ENCODE measurements at regions not wholly inside any gene's neighbourhood (a gene's known extent, or its start where the extent isn't known, plus 50 kb on each side); places are given as distances from the start of the nearest gene placed in this dataset.

GRCh38 chr2:120583851-120584570 lies 151.7 kb upstream of the GLI2 start:
- intact Hi-C loops (cut with DNase I), result no loop called here
- Histone ChIP-seq H3K27me3 (ENCODE audit: control insufficient read depth, insufficient read depth, low read length) (peaks cover 15% of the 10 kb centered on the region), H3K4me1 (ENCODE audit: control insufficient read depth in 2 of 3, insufficient read depth in 2 of 3, low read depth in 1 of 3, low read length in 3 of 3) (no peaks in the 10 kb centered on the region), H3K4me3 (ENCODE audit: low read length in 3 of 3) (no peak overlapping the region), H3K27ac (ENCODE audit: low read depth in 2 of 2, low read length in 2 of 2) (no peak overlapping the region), H3K9me3 (ENCODE audit: control insufficient read depth in 2 of 3, insufficient read depth in 1 of 3, low read length in 3 of 3) (no peaks in the 10 kb centered on the region), H3K36me3 (ENCODE audit: control insufficient read depth in 2 of 3, insufficient read depth in 3 of 3, low read length in 3 of 3) (no peaks in the 10 kb centered on the region), H3K9ac (ENCODE audit: low read length in 3 of 3) (no peak overlapping the region)
- TF ChIP-seq CTCF (IDR thresholded peaks at IDR 0.05; ENCODE audit: borderline replicate concordance, extremely low read depth, insufficient read depth), result no peak
- DNase-seq, result no peak
- FAIRE-seq, result no peak

GRCh38 chr2:120586507-120587278 lies 149.0 kb upstream of the GLI2 start:
- Histone ChIP-seq H3K4me1 (ENCODE audit: control insufficient read depth in 2 of 3, insufficient read depth in 2 of 3, low read depth in 1 of 3, low read length in 3 of 3) (no peaks in the 10 kb centered on the region), H3K27me3 (ENCODE audit: control insufficient read depth, insufficient read depth, low read length) (peaks cover 15% of the 10 kb centered on the region), H3K4me3 (ENCODE audit: low read length in 3 of 3) (no peak overlapping the region), H3K9ac (ENCODE audit: low read length in 3 of 3) (no peak overlapping the region), H3K36me3 (ENCODE audit: control insufficient read depth in 2 of 3, insufficient read depth in 3 of 3, low read length in 3 of 3) (no peaks in the 10 kb centered on the region), H3K9me3 (ENCODE audit: control insufficient read depth in 2 of 3, insufficient read depth in 1 of 3, low read length in 3 of 3) (no peaks in the 10 kb centered on the region), H3K27ac (ENCODE audit: low read depth in 2 of 2, low read length in 2 of 2) (no peak overlapping the region)
- TF ChIP-seq CTCF (IDR thresholded peaks at IDR 0.05; ENCODE audit: borderline replicate concordance, extremely low read depth, insufficient read depth), result no peak
- intact Hi-C loops (cut with DNase I), result no loop called here
- peak in 2 of 5 donors; percentile 35 to 82 for DNase-seq
- no peak for FAIRE-seq

GRCh38 chr2:120587279-120587996 lies 148.2 kb upstream of the GLI2 start:
- peak in 1 of 5 donors; percentile 75 for DNase-seq
- Histone ChIP-seq H3K27ac (ENCODE audit: low read depth in 2 of 2, low read length in 2 of 2) (no peak overlapping the region), H3K27me3 (ENCODE audit: control insufficient read depth, insufficient read depth, low read length) (peaks cover 15% of the 10 kb centered on the region), H3K36me3 (ENCODE audit: control insufficient read depth in 2 of 3, insufficient read depth in 3 of 3, low read length in 3 of 3) (no peaks in the 10 kb centered on the region), H3K9ac (ENCODE audit: low read length in 3 of 3) (no peak overlapping the region), H3K4me3 (ENCODE audit: low read length in 3 of 3) (no peak overlapping the region), H3K4me1 (ENCODE audit: control insufficient read depth in 2 of 3, insufficient read depth in 2 of 3, low read depth in 1 of 3, low read length in 3 of 3) (no peaks in the 10 kb centered on the region), H3K9me3 (ENCODE audit: control insufficient read depth in 2 of 3, insufficient read depth in 1 of 3, low read length in 3 of 3) (no peaks in the 10 kb centered on the region)
- no peak for TF ChIP-seq CTCF (IDR thresholded peaks at IDR 0.05; ENCODE audit: borderline replicate concordance, extremely low read depth, insufficient read depth)
- FAIRE-seq, result no peak
- intact Hi-C loops (cut with DNase I), result no loop called here

Data from kidney (tissue), 13 donors.